Fibroblast of mammary gland (primary cell): ENCODE measurements at regions not wholly inside any gene's neighbourhood (a gene's known extent, or its start where the extent isn't known, plus 50 kb on each side); places are given as distances from the start of the nearest gene placed in this dataset.
"Not testable (repeated sequence)": the region's sequence is repeated elsewhere in the genome, so short reads cannot be mapped to it uniquely, and the experiment has no call there.

Experiments used
- DNase-seq: peaks from one replicate; pipeline ENCODE4 v3.0.0-alpha.2; 2010; ENCODE audit warnings: low read depth
- H3K4me3 ChIP-seq: 2 replicates; pipeline ENCODE4 v1.5.1; 2011; ENCODE audit warnings: low read depth, mild to moderate bottlenecking, low read length, moderate library complexity; ENCODE audit not compliant: control insufficient read depth
- TF ChIP-seq, protein P1 (sequence below): conservative IDR thresholded peaks from 2 replicates; pipeline ENCODE4 v1.5.1; 2011; ENCODE audit warnings: low read depth, low read length, inconsistent platforms; ENCODE audit not compliant: control insufficient read depth, insufficient read depth

DNA sequence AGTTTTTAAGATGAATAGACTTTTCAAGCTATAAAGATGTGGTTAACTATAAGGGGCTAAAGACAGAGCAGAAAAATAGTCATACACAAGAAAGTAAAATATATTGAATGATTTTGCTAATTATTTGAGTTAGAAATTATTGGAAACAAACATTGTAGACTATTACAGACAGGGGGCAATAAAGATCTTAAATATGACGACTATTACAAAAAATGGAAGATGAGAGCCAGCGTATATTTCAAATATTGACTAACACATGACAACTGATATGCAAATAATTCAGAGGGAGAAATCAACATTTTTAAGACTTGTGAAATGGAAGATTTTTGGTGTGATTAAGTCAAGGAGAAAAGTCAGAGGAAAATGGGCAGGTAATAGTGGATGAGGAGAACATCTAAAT is 520.2 kb upstream of the NUDT12 start:
- no peak for DNase-seq
- TF ChIP-seq, protein P1, sequence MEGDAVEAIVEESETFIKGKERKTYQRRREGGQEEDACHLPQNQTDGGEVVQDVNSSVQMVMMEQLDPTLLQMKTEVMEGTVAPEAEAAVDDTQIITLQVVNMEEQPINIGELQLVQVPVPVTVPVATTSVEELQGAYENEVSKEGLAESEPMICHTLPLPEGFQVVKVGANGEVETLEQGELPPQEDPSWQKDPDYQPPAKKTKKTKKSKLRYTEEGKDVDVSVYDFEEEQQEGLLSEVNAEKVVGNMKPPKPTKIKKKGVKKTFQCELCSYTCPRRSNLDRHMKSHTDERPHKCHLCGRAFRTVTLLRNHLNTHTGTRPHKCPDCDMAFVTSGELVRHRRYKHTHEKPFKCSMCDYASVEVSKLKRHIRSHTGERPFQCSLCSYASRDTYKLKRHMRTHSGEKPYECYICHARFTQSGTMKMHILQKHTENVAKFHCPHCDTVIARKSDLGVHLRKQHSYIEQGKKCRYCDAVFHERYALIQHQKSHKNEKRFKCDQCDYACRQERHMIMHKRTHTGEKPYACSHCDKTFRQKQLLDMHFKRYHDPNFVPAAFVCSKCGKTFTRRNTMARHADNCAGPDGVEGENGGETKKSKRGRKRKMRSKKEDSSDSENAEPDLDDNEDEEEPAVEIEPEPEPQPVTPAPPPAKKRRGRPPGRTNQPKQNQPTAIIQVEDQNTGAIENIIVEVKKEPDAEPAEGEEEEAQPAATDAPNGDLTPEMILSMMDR: no peak
- no peak overlapping the region for H3K4me3 ChIP-seq

GRCh38 chr5:104081232-104081631 is 518.6 kb upstream of the NUDT12 start:
- DNase-seq: no peak
- TF ChIP-seq, protein P1: no peak
- H3K4me3 ChIP-seq: no peak overlapping the region

DNA sequence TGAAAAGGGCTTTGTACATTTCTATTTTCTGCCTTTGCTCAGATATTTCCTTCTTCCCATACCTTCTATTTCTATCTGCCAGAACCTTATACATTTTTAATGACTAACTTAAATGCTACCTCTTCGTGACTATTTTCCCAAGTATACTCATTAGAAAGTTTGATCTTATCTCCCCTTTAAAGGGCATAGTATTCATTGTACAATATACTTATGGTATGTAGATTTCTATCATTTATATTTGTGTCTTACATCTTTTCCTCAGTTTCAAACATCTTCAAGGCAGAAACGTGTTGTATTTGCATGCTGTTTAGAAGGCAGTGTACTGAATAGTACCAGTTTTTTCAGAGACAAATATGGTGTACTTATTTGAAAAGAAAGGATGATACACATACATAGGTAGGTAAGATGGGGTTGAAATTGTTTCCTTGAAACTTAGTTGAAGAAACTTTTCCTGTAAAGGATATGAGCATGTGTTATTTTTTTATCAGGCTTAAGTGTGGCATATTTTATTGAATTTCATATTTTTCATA is 518.1 kb upstream of the NUDT12 start:
- H3K4me3 ChIP-seq: no peak overlapping the region
- TF ChIP-seq, protein P1: no peak
- no peak for DNase-seq

GRCh38 chr5:104079861-104080645 is 517.5 kb upstream of the NUDT12 start:
- not testable (repeated sequence) for DNase-seq, H3K4me3 ChIP-seq

DNA sequence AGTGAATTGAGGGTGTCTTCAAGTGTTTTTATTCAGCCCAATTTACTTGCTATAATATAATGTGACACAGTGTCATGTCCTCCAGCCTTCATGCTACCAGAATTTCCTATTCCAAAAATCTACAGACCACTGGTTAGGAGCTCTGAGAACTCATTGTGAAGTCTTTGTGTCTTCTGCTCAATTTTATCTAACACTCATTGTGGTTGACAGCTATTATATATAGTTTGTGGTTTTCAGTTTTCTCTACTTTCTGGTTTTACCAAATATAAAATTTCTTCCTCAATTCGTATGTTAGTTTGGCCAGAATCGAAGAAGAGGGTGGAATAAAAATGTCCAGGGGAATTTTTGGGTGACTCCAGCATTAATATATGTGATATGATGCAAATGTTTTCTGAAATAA is 509.3 kb upstream of the NUDT12 start:
- no peak for DNase-seq
- TF ChIP-seq, protein P1: no peak

GRCh38 chr5:104062621-104063377 is 500.2 kb upstream of the NUDT12 start:
- TF ChIP-seq, protein P1: no peak
- DNase-seq: no peak
- no peak overlapping the region for H3K4me3 ChIP-seq

More for the DNA sequence above, 509.3 kb upstream of the NUDT12 start:
- no peak overlapping the region for H3K4me3 ChIP-seq

- TF ChIP-seq, protein P1: no peak
- H3K4me3 ChIP-seq: no peak overlapping the region
- DNase-seq: no peak
Observed at GRCh38 chr5:104061707-104062106, 499.1 kb upstream of the NUDT12 start.
